ENCODE measurements at regions not wholly inside any gene's neighbourhood (a gene's known extent, or its start where the extent isn't known, plus 50 kb on each side); places are given as distances from the start of the nearest gene placed in this dataset.

DNA sequence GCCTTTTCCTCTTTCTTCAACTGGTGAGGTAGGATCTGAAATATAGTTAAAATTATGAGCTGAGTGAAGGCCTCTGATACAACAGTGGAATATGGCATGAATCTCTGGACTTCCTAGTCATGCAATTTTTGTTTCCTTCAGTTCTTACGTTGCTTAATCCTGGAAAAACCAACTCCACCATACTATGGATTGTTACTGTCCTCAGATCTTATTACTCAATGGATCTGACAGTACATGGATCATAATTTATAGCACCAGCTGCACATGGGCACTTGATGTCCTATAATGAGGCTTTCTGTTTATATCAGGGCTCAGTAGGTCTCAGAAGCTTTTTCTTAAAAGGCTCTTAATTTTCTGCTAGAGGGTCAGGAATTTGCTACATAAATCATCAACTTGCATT lies 1341.0 kb upstream of the EYS start:
- TF ChIP-seq POLR2A (IDR thresholded peaks at IDR 0.05), result no peak
- TF ChIP-seq, protein P1, sequence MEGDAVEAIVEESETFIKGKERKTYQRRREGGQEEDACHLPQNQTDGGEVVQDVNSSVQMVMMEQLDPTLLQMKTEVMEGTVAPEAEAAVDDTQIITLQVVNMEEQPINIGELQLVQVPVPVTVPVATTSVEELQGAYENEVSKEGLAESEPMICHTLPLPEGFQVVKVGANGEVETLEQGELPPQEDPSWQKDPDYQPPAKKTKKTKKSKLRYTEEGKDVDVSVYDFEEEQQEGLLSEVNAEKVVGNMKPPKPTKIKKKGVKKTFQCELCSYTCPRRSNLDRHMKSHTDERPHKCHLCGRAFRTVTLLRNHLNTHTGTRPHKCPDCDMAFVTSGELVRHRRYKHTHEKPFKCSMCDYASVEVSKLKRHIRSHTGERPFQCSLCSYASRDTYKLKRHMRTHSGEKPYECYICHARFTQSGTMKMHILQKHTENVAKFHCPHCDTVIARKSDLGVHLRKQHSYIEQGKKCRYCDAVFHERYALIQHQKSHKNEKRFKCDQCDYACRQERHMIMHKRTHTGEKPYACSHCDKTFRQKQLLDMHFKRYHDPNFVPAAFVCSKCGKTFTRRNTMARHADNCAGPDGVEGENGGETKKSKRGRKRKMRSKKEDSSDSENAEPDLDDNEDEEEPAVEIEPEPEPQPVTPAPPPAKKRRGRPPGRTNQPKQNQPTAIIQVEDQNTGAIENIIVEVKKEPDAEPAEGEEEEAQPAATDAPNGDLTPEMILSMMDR (IDR thresholded peaks at IDR 0.05), result no peak
- TF ChIP-seq POLR2AphosphoS5 (IDR thresholded peaks at IDR 0.05), result no peak
- no peak for TF ChIP-seq EP300 (IDR thresholded peaks at IDR 0.05; ENCODE audit: low read depth)
